Ovary (tissue), 7 donors: ENCODE measurements at regions not wholly inside any gene's neighbourhood (a gene's known extent, or its start where the extent isn't known, plus 50 kb on each side); places are given as distances from the start of the nearest gene placed in this dataset.

Experiments
- DNase-seq, 5 donors: peaks; one replicate each; pipeline ENCODE4 v3.0.0-alpha.2; 2019 to 2020
- H3K27ac ChIP-seq, 2 donors: fragments of 200-600 bp; one replicate each; pipeline versions ENCODE4 v1.5.1 to v1.8.0; 2019 to 2022
- H3K27me3 ChIP-seq: fragments of 200-600 bp; one replicate; pipeline ENCODE4 v1.8.0; 2022
- H3K36me3 ChIP-seq: fragments of 200-600 bp; sonication (generic); one replicate; pipeline ENCODE4 v1.5.1; 2019
- H3K4me1 ChIP-seq: one replicate; pipeline ENCODE4 v1.8.1; 2013; ENCODE audit warnings: mild to moderate bottlenecking, moderate library complexity; ENCODE audit not compliant: insufficient read depth
- H3K4me3 ChIP-seq: fragments of 200-600 bp; sonication (generic); one replicate; pipeline ENCODE4 v1.5.1; 2017
- H3K9me3 ChIP-seq, 2 donors: fragments of 200-600 bp in 1 of 2; sonication (generic) in 1 of 2; one replicate each; pipeline versions ENCODE4 v1.5.1 to v1.8.1; 2013 to 2019; ENCODE audit warnings: mild to moderate bottlenecking in 1 of 2, moderate library complexity in 1 of 2
- EP300 ChIP-seq: sonication (generic); formaldehyde crosslinking; IDR thresholded peaks from one replicate; pipeline ENCODE4 v1.6.1; 2017; ENCODE audit warnings: antibody characterized with exemption
- POLR2A ChIP-seq: fragments of 450-650 bp; IDR thresholded peaks from one replicate; pipeline ENCODE4 v1.6.1; 2017; ENCODE audit warnings: antibody characterized with exemption, mild to moderate bottlenecking, moderate library complexity
- WGBS, 3 donors: extraction: QIAGEN DNeasy Blood & Tissue Kit in 1 of 3; methylation state at CpG; one replicate each; pipeline versions ENCODE4 v1.1.5 to v1.1.7; 2013 to 2017; 5-methylcytosine and 5-hydroxymethylcytosine counted together
- intact Hi-C, 4 donors: fragments of 100-400 bp; cut with DNase I; formaldehyde crosslinking; loops; one replicate each; pipeline versions ENCODE4 v1.11.0 to v1.15.1; 2022 to 2023
- TF ChIP-seq, protein P1 (sequence below), 3 donors: fragments of 450-650 bp in 2 of 3; fragments of 200-600 bp in 1 of 3; IDR thresholded peaks; one replicate each; pipeline versions ENCODE4 v1.5.1 to v1.8.0; 2016 to 2022; ENCODE audit warnings: antibody characterized with exemption in 3 of 3, mild to moderate bottlenecking in 1 of 3
- donor health status: DM: no; HTN: no; CAD: no; lungs with moderate emphysema.
- donor health status: DM: no; HTN: no; CAD: no.
- donor health status: Bipolar disorder and iron deficiency.
- donor health status: DM: no; HTN: no; CAD: no.
- donor health status: DM: yes; HTN: yes; CAD: no.

DNA sequence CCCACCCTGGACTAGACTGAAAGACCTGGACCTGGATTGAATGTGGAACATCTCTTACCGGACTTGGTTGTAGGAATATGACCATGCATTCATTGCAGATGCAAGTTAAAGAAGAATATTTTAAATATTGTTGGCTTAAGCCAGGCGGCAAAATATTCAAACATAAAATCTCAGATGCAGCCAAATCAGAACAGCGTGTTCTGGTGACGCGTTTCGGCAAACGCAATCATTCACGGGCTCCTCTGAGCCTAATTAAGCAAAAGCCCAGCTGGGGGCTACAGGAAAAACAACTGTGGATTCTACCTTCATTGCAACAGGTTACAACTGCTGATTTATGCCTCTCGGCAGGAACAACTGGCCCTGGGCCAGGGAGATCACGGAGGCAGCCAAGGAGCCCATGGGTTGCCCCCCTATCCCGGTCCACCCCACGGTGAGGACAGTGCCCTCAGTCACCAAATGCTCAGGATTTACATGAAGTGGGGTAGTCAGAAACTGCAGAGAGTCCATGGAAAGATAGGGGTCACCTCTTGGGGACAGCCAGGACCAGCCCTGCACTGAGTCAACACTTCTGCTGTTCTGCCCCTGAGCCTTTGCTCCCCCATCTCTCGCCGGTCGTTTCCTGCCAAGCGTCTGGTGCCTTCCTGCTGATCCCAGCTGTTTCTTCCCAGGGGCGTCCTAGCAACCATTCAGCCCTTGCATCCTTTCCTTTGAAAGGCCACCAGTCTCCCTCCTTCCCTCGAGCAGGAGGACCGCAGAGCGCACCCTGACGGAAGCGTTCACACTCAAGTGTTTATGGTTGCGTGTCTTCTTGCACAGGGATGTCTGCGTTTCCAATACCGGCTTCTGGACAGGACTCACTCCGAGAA lies 64.4 kb upstream of the SFMBT2 start:
- Histone ChIP-seq H3K4me1 (peaks cover 1% of the 10 kb centered on the region), H3K27ac (peak overlapping the region; percentile 22 to 63), H3K27me3 (no peaks in the 10 kb centered on the region), H3K36me3 (no peaks in the 10 kb centered on the region), H3K4me3 (no peak overlapping the region), H3K9me3 (no peaks in the 10 kb centered on the region)
- peak; percentile 62 to 78 (median 69) for DNase-seq
- 8 to 18% (median 11%) methylated on average over 26 of the region's 26 CpGs for WGBS, 3 donors
- intact Hi-C loops, result no loop called here
- TF ChIP-seq POLR2A, result no peak
- no peak for TF ChIP-seq EP300
- TF ChIP-seq, protein P1, sequence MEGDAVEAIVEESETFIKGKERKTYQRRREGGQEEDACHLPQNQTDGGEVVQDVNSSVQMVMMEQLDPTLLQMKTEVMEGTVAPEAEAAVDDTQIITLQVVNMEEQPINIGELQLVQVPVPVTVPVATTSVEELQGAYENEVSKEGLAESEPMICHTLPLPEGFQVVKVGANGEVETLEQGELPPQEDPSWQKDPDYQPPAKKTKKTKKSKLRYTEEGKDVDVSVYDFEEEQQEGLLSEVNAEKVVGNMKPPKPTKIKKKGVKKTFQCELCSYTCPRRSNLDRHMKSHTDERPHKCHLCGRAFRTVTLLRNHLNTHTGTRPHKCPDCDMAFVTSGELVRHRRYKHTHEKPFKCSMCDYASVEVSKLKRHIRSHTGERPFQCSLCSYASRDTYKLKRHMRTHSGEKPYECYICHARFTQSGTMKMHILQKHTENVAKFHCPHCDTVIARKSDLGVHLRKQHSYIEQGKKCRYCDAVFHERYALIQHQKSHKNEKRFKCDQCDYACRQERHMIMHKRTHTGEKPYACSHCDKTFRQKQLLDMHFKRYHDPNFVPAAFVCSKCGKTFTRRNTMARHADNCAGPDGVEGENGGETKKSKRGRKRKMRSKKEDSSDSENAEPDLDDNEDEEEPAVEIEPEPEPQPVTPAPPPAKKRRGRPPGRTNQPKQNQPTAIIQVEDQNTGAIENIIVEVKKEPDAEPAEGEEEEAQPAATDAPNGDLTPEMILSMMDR (IDR thresholded peaks at IDR 0.05), result no peak

DNA sequence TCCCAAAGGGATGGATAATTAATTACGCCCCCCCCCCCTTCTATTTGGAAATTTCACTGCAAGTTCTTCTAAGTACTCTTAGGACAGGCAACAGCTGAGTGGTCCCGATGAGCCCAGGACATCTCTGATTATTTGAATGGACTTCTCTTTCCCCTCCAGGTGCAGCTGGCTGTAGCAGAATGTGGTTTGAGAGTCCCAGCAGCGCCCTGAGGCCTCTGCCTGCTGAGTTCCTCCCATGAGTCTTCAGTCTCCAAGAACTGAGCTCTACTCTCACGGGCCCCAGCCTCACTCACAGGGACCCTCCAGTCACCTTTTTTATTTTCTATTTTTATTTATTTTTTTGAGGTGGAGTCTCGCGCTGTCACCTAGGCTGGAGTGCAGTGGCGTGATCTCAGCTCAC lies 63.6 kb upstream of the SFMBT2 start:
- no peak overlapping the region for H3K27ac ChIP-seq
- H3K4me1 ChIP-seq, result peaks cover 1% of the 10 kb centered on the region
- TF ChIP-seq POLR2A, result no peak
- TF ChIP-seq, protein P1 (IDR thresholded peaks at IDR 0.05), result no peak
- no peak for TF ChIP-seq EP300
- H3K27me3 ChIP-seq, result no peaks in the 10 kb centered on the region
- no peak overlapping the region for H3K4me3 ChIP-seq
- H3K9me3 ChIP-seq, result no peaks in the 10 kb centered on the region
- WGBS, 3 donors, result 74 to 77% (median 74%) methylated on average over 7 of the region's 7 CpGs
- no peaks in the 10 kb centered on the region for H3K36me3 ChIP-seq
- no peak for DNase-seq
- intact Hi-C loops, result no loop called here

DNA sequence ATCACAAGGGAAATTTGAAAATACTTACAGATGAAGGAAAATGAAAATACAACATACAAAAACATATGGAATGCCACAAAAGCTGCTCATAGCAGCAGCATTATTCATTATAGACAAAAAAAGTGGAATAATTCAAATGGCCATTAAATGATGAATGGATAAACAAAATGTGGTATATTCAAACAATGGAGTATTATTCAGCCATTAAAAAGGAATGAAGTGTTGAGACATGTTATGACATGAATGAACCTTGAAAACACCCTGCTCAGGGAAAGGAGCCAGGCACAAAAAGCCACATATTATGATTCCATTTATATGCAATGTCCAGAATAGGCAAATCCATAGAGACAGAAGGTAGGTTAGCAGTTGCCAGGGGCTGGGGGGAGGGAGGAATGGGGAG lies 62.6 kb upstream of the SFMBT2 start:
- no peak overlapping the region for H3K4me3 ChIP-seq
- H3K36me3 ChIP-seq, result no peaks in the 10 kb centered on the region
- no peaks in the 10 kb centered on the region for H3K27me3 ChIP-seq
- TF ChIP-seq, protein P1 (IDR thresholded peaks at IDR 0.05), result no peak
- no peak for TF ChIP-seq POLR2A
- no peak for TF ChIP-seq EP300
- no peak overlapping the region for H3K27ac ChIP-seq
- H3K4me1 ChIP-seq, result peaks cover 3% of the 10 kb centered on the region
- H3K9me3 ChIP-seq, result no peaks in the 10 kb centered on the region
- intact Hi-C loops, result no loop called here
- DNase-seq, result no peak

DNA sequence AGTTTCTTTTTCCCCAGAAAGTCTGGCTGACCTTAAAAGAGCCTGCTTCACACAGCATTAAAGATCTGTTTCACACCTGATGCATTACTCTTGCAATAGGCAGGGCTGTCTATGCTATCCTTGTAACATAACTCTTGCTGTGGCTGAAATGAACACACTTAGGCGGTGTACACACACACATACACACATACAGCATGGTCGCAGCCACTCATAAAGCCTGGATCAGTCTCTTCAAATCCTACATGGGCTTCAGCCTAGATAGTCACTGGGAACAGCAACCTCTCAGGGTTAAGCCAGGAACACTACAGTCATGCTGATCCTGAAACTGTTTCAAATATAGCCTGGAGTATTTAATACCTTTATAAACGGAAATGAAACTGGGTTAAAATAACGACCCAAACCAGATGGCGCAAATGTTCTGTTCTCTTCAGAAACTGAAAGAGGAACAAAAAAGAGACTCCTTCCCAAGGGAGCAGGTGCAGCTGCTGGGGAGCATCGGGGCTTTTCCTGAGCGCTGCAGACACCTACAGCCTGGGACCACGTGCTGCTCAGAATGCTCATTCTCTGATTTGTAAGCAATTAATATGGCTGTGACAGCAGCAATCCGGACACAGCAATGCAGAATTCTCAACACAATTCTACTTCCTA lies 61.0 kb upstream of the SFMBT2 start:
- Histone ChIP-seq H3K27me3 (no peaks in the 10 kb centered on the region), H3K4me3 (no peak overlapping the region), H3K27ac (no peak overlapping the region), H3K4me1 (peaks cover 3% of the 10 kb centered on the region), H3K9me3 (no peaks in the 10 kb centered on the region), H3K36me3 (no peaks in the 10 kb centered on the region)
- intact Hi-C loops, result no loop called here
- DNase-seq, result no peak
- 65 to 72% (median 72%) methylated on average over 9 of the region's 9 CpGs for WGBS, 3 donors
- TF ChIP-seq, protein P1 (IDR thresholded peaks at IDR 0.05), result no peak
- TF ChIP-seq POLR2A, result no peak
- TF ChIP-seq EP300, result no peak
